Endothelial cell of umbilical vein (primary cell): ENCODE measurements at regions not wholly inside any gene's neighbourhood (a gene's known extent, or its start where the extent isn't known, plus 50 kb on each side); places are given as distances from the start of the nearest gene placed in this dataset.

Source experiments
- BruUV-seq: library from RNA; stranded (reverse); fragments of 400-500 nt; replicated peaks from 2 replicates; lab custom pipeline; 2021; lab: Mats Ljungman, UMichigan
- CTCF ChIA-PET: fragments of 300-600, 350-600 bp; sonication (Branson Sonifier 250); formaldehyde crosslinking; loops from one replicate; lab custom pipeline; 2021; ENCODE audit warnings: antibody characterized with exemption, inconsistent platforms; lab: Charles Lee
- POLR2A ChIA-PET: fragments of 300-600, 350-600 bp; sonication (Branson Sonifier 250); formaldehyde crosslinking; loops from one replicate; lab custom pipeline; 2021; ENCODE audit warnings: antibody characterized with exemption, inconsistent platforms; lab: Charles Lee
- DNase-seq: peaks from one replicate; pipeline ENCODE4 v3.0.0-alpha.2; 2011; ENCODE audit warnings: low read depth, low spot score
- FAIRE-seq: peaks from 2 replicates; lab custom pipeline; 2011; peaks lifted over from hg19 to GRCh38; lab: Jason Lieb, UNC
- H2AFZ ChIP-seq: 2 replicates; pipeline ENCODE4 v1.6.0; 2012; ENCODE audit warnings: low read depth, low read length, control low read depth, inconsistent platforms
- H3K27ac ChIP-seq: 2 replicates; pipeline ENCODE4 v1.5.1; 2011; ENCODE audit warnings: low read depth, mild to moderate bottlenecking, control low read depth, low read length, moderate library complexity; ENCODE audit not compliant: insufficient read depth
- H3K27me3 ChIP-seq, 2 experiments: 2 replicates each; pipeline versions ENCODE4 v1.6.0 to v1.6.1; 2011; ENCODE audit warnings: low read length in 2 of 2, mixed read lengths in 1 of 2; ENCODE audit not compliant: control insufficient read depth in 2 of 2, insufficient read depth in 2 of 2
- H3K36me3 ChIP-seq, 2 experiments: 2 replicates in 1 of 2; 3 replicates in 1 of 2; pipeline ENCODE4 v1.5.1; 2011; ENCODE audit warnings: low read length in 2 of 2, mild to moderate bottlenecking in 1 of 2, moderate library complexity in 1 of 2; ENCODE audit not compliant: control insufficient read depth in 2 of 2, insufficient read depth in 2 of 2; ENCODE audit errors: extremely low read depth in 1 of 2
- H3K4me1 ChIP-seq: 3 replicates; pipeline ENCODE4 v1.5.1; 2011; ENCODE audit warnings: mild to moderate bottlenecking, low read length; ENCODE audit not compliant: control insufficient read depth, insufficient read depth; ENCODE audit errors: extremely low read depth
- H3K4me2 ChIP-seq: 2 replicates; pipeline ENCODE4 v1.6.1; 2011; ENCODE audit warnings: low read length, control low read depth, mixed read lengths; ENCODE audit not compliant: insufficient read depth
- H3K4me3 ChIP-seq, 3 experiments: fragments of 200-600 bp in 1 of 3; sonication (generic), shearing (Covaris generic) in 1 of 3; replicated peaks in 1 of 3; 2 replicates each; pipeline ENCODE4 v1.5.1; 2011 to 2016; ENCODE audit warnings: control low read depth in 3 of 3, low read length in 3 of 3, mild to moderate bottlenecking in 2 of 3, inconsistent platforms in 1 of 3, low read depth in 1 of 3, moderate library complexity in 1 of 3; ENCODE audit not compliant: insufficient read depth in 1 of 3
- H3K79me2 ChIP-seq: 2 replicates; pipeline ENCODE4 v1.6.0; 2012; ENCODE audit warnings: low read length, inconsistent platforms; ENCODE audit not compliant: control insufficient read depth, insufficient read depth
- H3K9ac ChIP-seq: replicated peaks from 2 replicates; pipeline ENCODE3; 2011; ENCODE audit warnings: low read length, control low read depth; ENCODE audit not compliant: insufficient read depth; ENCODE audit errors: extremely low read depth
- H3K9me1 ChIP-seq: replicated peaks from 3 replicates; pipeline ENCODE4 v1.6.0; 2011; ENCODE audit warnings: mild to moderate bottlenecking, low read length; ENCODE audit not compliant: control insufficient read depth, insufficient read depth; ENCODE audit errors: extremely low read depth
- H3K9me3 ChIP-seq: replicated peaks from 2 replicates; pipeline ENCODE4 v1.5.1; 2012; ENCODE audit warnings: low read length, inconsistent platforms; ENCODE audit not compliant: control insufficient read depth, insufficient read depth
- H4K20me1 ChIP-seq: replicated peaks from 2 replicates; pipeline ENCODE3; 2011; ENCODE audit warnings: mild to moderate bottlenecking, low read length; ENCODE audit not compliant: control insufficient read depth, insufficient read depth; ENCODE audit errors: extremely low read depth
- CTCF ChIP-seq, 2 donors: IDR thresholded peaks; 1 replicate in 1 of 2; 2 replicates in 1 of 2; pipeline ENCODE4 v1.5.1; 2011; ENCODE audit warnings: low read length in 2 of 2, mild to moderate bottlenecking in 2 of 2, moderate library complexity in 2 of 2, control low read depth in 1 of 2, inconsistent platforms in 1 of 2, low read depth in 1 of 2; ENCODE audit not compliant: insufficient read depth in 1 of 2; ENCODE audit errors: extremely low read depth in 1 of 2
- EZH2 ChIP-seq: IDR thresholded peaks from 2 replicates; pipeline ENCODE4 v1.6.1; 2012; ENCODE audit warnings: borderline replicate concordance, low read depth, mild to moderate bottlenecking, moderate library complexity, low read length, inconsistent platforms; ENCODE audit not compliant: severe bottlenecking
- FOS ChIP-seq: IDR thresholded peaks from 2 replicates; pipeline ENCODE4 v1.6.1; 2011; ENCODE audit warnings: mild to moderate bottlenecking, low read length, moderate library complexity, borderline replicate concordance; ENCODE audit not compliant: insufficient read depth
- GATA2 ChIP-seq: IDR thresholded peaks from 2 replicates; pipeline ENCODE4 v1.7.0; 2011; ENCODE audit warnings: low read depth, mild to moderate bottlenecking, moderate library complexity, mixed read lengths, low read length; ENCODE audit not compliant: insufficient read length, insufficient read depth
- JUN ChIP-seq: IDR thresholded peaks from 2 replicates; pipeline ENCODE4 v1.6.1; 2011; ENCODE audit warnings: borderline replicate concordance, low read depth; ENCODE audit not compliant: insufficient read length, insufficient read depth
- MYC ChIP-seq: IDR thresholded peaks from one replicate; pipeline ENCODE4 v1.6.1; 2011; ENCODE audit warnings: mild to moderate bottlenecking, low read depth, low read length
- POLR2A ChIP-seq: IDR thresholded peaks from 2 replicates; pipeline ENCODE4 v1.6.1; 2012; ENCODE audit warnings: low read depth, mild to moderate bottlenecking, control low read depth, low read length
- POLR2AphosphoS5 ChIP-seq: IDR thresholded peaks from 2 replicates; pipeline ENCODE4 v1.6.1; 2012; ENCODE audit warnings: low read depth, mild to moderate bottlenecking, control low read depth, low read length, moderate library complexity; ENCODE audit not compliant: insufficient read depth
- dilution Hi-C: fragments of 300-500 bp; cut with MboI; formaldehyde crosslinking; loops from one replicate; pipeline ENCODE4 v1.15.0; 2019; ENCODE audit warnings: low sequenced_read_pairs; ENCODE audit not compliant: extremely low pct_ligation_motif_present
- intact Hi-C: fragments of 100-400 bp; cut with micrococcal nuclease; formaldehyde crosslinking; loops from one replicate; pipeline ENCODE4 v1.10.0; 2022
- TF ChIP-seq, protein P1 (sequence below): IDR thresholded peaks from 2 replicates; pipeline ENCODE4 v1.6.1; 2011; ENCODE audit not compliant: insufficient read depth, insufficient read length

- Histone ChIP-seq H3K27me3 (no peaks in the 10 kb centered on the region), H2AFZ (no peak overlapping the region), H3K4me3 (no peak overlapping the region), H3K9ac (no peak overlapping the region), H4K20me1 (no peaks in the 10 kb centered on the region), H3K4me1 (no peaks in the 10 kb centered on the region), H3K9me1 (no peaks in the 10 kb centered on the region), H3K27ac (no peak overlapping the region), H3K79me2 (no peaks in the 10 kb centered on the region), H3K36me3 (no peaks in the 10 kb centered on the region), H3K9me3 (no peaks in the 10 kb centered on the region), H3K4me2 (no peak overlapping the region)
- TF ChIP-seq POLR2A = no peak
- no peak for TF ChIP-seq FOS
- no peak for TF ChIP-seq POLR2AphosphoS5
- TF ChIP-seq CTCF (IDR thresholded peaks at IDR 0.05; ENCODE audit: extremely low read depth in 1 of 2, insufficient read depth in 1 of 2, low read depth in 1 of 2, low read length in 2 of 2) = no peak
- TF ChIP-seq MYC = no peak
- TF ChIP-seq JUN = no peak
- dilution Hi-C loops = no loop called here
- CTCF ChIA-PET = no interaction called here
- intact Hi-C loops = no loop called here
- FAIRE-seq = no peak
- POLR2A ChIA-PET = no interaction called here
- DNase-seq = no peak
- BruUV-seq = no TSS peak
Measured at GRCh38 chr11:121790430-121790829, 325.6 kb downstream of the BLID start.

DNA sequence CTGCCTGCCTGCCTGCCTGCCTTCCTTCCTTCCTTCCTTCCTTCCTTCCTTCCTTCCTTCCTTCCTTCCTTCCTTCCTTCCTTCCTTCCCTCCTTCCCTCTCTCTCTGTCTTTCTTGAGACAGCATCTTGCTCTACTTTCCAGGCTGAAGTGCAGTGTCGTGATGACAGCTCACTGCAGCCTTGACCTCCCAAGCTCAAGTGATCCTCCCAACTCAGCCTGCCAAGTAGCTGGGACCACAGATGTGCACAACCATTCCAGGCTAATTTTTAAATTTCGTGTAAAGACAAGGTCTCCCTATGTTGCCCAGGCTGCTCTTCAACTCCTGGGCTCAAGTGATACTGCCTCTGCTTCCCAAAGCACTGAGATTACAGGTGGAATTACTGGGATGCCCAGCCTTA lies 328.2 kb upstream of the SORL1-AS1 start:
- Histone ChIP-seq H3K27ac (no peak overlapping the region), H3K27me3 (no peaks in the 10 kb centered on the region), H3K36me3 (no peaks in the 10 kb centered on the region), H3K9me3 (no peaks in the 10 kb centered on the region), H3K79me2 (no peaks in the 10 kb centered on the region), H3K9ac (no peak overlapping the region), H3K4me1 (no peaks in the 10 kb centered on the region), H4K20me1 (no peaks in the 10 kb centered on the region), H3K4me2 (no peak overlapping the region), H3K9me1 (no peaks in the 10 kb centered on the region), H3K4me3 (no peak overlapping the region), H2AFZ (no peak overlapping the region)
- no peak for FAIRE-seq
- intact Hi-C loops (no loop called here), dilution Hi-C loops (no loop called here)
- TF ChIP-seq, protein P1, sequence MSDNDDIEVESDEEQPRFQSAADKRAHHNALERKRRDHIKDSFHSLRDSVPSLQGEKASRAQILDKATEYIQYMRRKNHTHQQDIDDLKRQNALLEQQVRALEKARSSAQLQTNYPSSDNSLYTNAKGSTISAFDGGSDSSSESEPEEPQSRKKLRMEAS = no peak
- TF ChIP-seq GATA2 = no peak
- TF ChIP-seq EZH2 = no peak
- TF ChIP-seq JUN = no peak
- no peak for TF ChIP-seq CTCF (IDR thresholded peaks at IDR 0.05; ENCODE audit: extremely low read depth in 1 of 2, insufficient read depth in 1 of 2, low read depth in 1 of 2, low read length in 2 of 2)
- TF ChIP-seq POLR2A = no peak
- TF ChIP-seq FOS = no peak
- no peak for TF ChIP-seq MYC
- TF ChIP-seq POLR2AphosphoS5 = no peak
- DNase-seq = no peak
- ChIA-PET POLR2A (no interaction called here), CTCF (no interaction called here)
- no TSS peak for BruUV-seq
